HepG2 (cell line): ENCODE measurements at regions not wholly inside any gene's neighbourhood (a gene's known extent, or its start where the extent isn't known, plus 50 kb on each side); places are given as distances from the start of the nearest gene placed in this dataset.
A peak's percentile ranks its signal among the peaks of the same experiment; 100 is the strongest.

Experiments used
- CREM ChIP-seq, 2 experiments: sonication (generic) in 1 of 2; formaldehyde crosslinking in 1 of 2; IDR thresholded peaks; 2 replicates each; pipeline versions ENCODE4 v1.4.0 to v1.6.1; 2016 to 2020; ENCODE audit warnings: antibody characterized with exemption in 1 of 2, mild to moderate bottlenecking in 1 of 2, missing genetic modification reagents in 1 of 2
- EHMT2 ChIP-seq: fragments of 200-600 bp; sonication (generic); IDR thresholded peaks from 2 replicates; pipeline ENCODE4 v1.7.0; 2017; ENCODE audit warnings: antibody characterized with exemption, low read depth, low read length, borderline replicate concordance
- HHEX ChIP-seq: IDR thresholded peaks from 2 replicates; pipeline ENCODE4 v1.6.1; 2016; ENCODE audit warnings: control low read depth
- JDP2 ChIP-seq: sonication (generic); formaldehyde crosslinking; IDR thresholded peaks from 2 replicates; pipeline ENCODE4 v1.8.1; 2022; ENCODE audit warnings: missing genetic modification reagents, borderline replicate concordance
- KLF12 ChIP-seq: sonication (generic); formaldehyde crosslinking; IDR thresholded peaks from 2 replicates; pipeline ENCODE4 v1.4.0; 2020; ENCODE audit warnings: missing genetic modification reagents, borderline replicate concordance
- MIER2 ChIP-seq: IDR thresholded peaks from 2 replicates; pipeline ENCODE4 v1.6.1; 2016; ENCODE audit warnings: missing biosample characterization, missing genetic modification reagents
- NBN ChIP-seq: fragments of 450-650 bp; conservative IDR thresholded peaks from 2 replicates; pipeline ENCODE4 v1.6.1; 2017
- NFE2L1 ChIP-seq: sonication (generic); formaldehyde crosslinking; IDR thresholded peaks from 2 replicates; pipeline ENCODE4 v1.4.0; 2020; ENCODE audit warnings: missing genetic modification reagents, mild to moderate bottlenecking, borderline replicate concordance
- NFYC ChIP-seq: IDR thresholded peaks from 2 replicates; pipeline ENCODE4 v1.6.1; 2016; ENCODE audit warnings: missing genetic modification reagents, missing compliant biosample characterization
- PHB2 ChIP-seq: fragments of 450-650 bp; IDR thresholded peaks from 2 replicates; pipeline ENCODE4 v1.6.1; 2018; ENCODE audit not compliant: partially characterized antibody
- SMYD3 ChIP-seq: sonication (generic); formaldehyde crosslinking; IDR thresholded peaks from 2 replicates; pipeline ENCODE4 v1.8.1; 2023; ENCODE audit warnings: mild to moderate bottlenecking, missing genetic modification reagents
- ZBTB8A ChIP-seq: sonication (generic); formaldehyde crosslinking; IDR thresholded peaks from 2 replicates; pipeline ENCODE4 v1.4.0; 2020; ENCODE audit warnings: mild to moderate bottlenecking, low read depth, missing genetic modification reagents, borderline replicate concordance
- ZMAT3 ChIP-seq: sonication (generic); formaldehyde crosslinking; conservative IDR thresholded peaks from 2 replicates; pipeline ENCODE4 v1.7.0; 2021; ENCODE audit warnings: missing genetic modification reagents
- ZNF563 ChIP-seq: sonication (generic); formaldehyde crosslinking; IDR thresholded peaks from 2 replicates; pipeline ENCODE4 v1.8.0; 2022; ENCODE audit warnings: mild to moderate bottlenecking, moderate library complexity, missing genetic modification reagents
- ZNF572 ChIP-seq: sonication (generic); formaldehyde crosslinking; IDR thresholded peaks from 2 replicates; pipeline ENCODE4 v1.5.1; 2020; ENCODE audit warnings: mild to moderate bottlenecking, missing genetic modification reagents
- ZNF577 ChIP-seq: sonication (generic); formaldehyde crosslinking; IDR thresholded peaks from 2 replicates; pipeline ENCODE4 v1.4.0; 2020; ENCODE audit warnings: mild to moderate bottlenecking, low read depth, missing genetic modification reagents, borderline replicate concordance
- ZNF670 ChIP-seq: sonication (generic); formaldehyde crosslinking; IDR thresholded peaks from 2 replicates; pipeline ENCODE4 v1.8.0; 2022; ENCODE audit warnings: mild to moderate bottlenecking, missing genetic modification reagents, borderline replicate concordance
- TF ChIP-seq, protein P1 (sequence below): sonication (generic); formaldehyde crosslinking; IDR thresholded peaks from 2 replicates; pipeline ENCODE4 v1.5.1; 2020; ENCODE audit warnings: missing genetic modification reagents, mild to moderate bottlenecking, borderline replicate concordance
- TF ChIP-seq, protein P2 (sequence below): sonication (generic); formaldehyde crosslinking; IDR thresholded peaks from 2 replicates; pipeline ENCODE4 v1.4.0; 2020; ENCODE audit warnings: missing genetic modification reagents
- TF ChIP-seq, protein P3 (sequence below): sonication (generic); formaldehyde crosslinking; IDR thresholded peaks from 2 replicates; pipeline ENCODE4 v1.4.0; 2020; ENCODE audit warnings: missing genetic modification reagents
- TF ChIP-seq, protein P4 (sequence below): conservative IDR thresholded peaks from 2 replicates; pipeline ENCODE4 v1.6.1; 2018; ENCODE audit warnings: missing genetic modification reagents

DNA sequence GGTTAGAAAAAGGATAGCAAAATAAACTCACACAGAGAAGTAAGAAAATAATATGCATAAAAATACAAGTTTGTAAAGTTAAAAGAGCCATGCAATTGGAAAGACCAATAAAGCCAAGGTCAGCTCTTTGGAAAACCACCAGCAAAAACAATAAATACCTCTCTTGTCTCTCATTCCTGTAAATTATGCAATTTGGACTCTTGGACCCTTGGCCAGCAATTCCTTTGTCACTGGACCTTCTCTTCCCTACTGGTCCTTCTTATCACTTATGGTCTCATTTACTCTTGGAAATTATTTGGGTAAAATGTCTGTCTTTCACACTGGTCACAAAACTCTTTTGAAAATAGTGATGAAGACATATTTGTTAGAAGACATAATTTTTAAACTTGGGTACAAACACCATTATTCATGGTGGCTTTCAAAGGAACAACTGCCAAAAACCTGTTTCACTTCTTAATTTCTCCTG, 379.5 kb downstream of the TMEM232 start (continued):
- no peak for TF ChIP-seq ZNF670 (CRISPR knock-in tag)
- no peak for TF ChIP-seq PHB2
- TF ChIP-seq KLF12 (CRISPR knock-in tag) = no peak
- TF ChIP-seq NFE2L1 = no peak
- TF ChIP-seq, protein P1, sequence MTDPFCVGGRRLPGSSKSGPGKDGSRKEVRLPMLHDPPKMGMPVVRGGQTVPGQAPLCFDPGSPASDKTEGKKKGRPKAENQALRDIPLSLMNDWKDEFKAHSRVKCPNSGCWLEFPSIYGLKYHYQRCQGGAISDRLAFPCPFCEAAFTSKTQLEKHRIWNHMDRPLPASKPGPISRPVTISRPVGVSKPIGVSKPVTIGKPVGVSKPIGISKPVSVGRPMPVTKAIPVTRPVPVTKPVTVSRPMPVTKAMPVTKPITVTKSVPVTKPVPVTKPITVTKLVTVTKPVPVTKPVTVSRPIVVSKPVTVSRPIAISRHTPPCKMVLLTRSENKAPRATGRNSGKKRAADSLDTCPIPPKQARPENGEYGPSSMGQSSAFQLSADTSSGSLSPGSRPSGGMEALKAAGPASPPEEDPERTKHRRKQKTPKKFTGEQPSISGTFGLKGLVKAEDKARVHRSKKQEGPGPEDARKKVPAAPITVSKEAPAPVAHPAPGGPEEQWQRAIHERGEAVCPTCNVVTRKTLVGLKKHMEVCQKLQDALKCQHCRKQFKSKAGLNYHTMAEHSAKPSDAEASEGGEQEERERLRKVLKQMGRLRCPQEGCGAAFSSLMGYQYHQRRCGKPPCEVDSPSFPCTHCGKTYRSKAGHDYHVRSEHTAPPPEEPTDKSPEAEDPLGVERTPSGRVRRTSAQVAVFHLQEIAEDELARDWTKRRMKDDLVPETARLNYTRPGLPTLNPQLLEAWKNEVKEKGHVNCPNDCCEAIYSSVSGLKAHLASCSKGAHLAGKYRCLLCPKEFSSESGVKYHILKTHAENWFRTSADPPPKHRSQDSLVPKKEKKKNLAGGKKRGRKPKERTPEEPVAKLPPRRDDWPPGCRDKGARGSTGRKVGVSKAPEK (CRISPR knock-in tag) = no peak
- no peak for TF ChIP-seq ZNF572 (CRISPR knock-in tag)
- no peak for TF ChIP-seq ZNF577
- peak; percentile 82 for TF ChIP-seq MIER2 (CRISPR knock-in tag)
- no peak for TF ChIP-seq NBN
- no peak for TF ChIP-seq ZBTB8A (CRISPR knock-in tag)
- peak; percentile 84 for TF ChIP-seq CREM (IDR thresholded peaks at IDR 0.05)
- TF ChIP-seq CREM (CRISPR knock-in tag; IDR thresholded peaks at IDR 0.05) = no peak
- TF ChIP-seq, protein P2, sequence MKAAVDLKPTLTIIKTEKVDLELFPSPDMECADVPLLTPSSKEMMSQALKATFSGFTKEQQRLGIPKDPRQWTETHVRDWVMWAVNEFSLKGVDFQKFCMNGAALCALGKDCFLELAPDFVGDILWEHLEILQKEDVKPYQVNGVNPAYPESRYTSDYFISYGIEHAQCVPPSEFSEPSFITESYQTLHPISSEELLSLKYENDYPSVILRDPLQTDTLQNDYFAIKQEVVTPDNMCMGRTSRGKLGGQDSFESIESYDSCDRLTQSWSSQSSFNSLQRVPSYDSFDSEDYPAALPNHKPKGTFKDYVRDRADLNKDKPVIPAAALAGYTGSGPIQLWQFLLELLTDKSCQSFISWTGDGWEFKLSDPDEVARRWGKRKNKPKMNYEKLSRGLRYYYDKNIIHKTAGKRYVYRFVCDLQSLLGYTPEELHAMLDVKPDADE = no peak
- peak; percentile 37; the same call in 1 of the 2 replicates for TF ChIP-seq NFYC (CRISPR knock-in tag)
- TF ChIP-seq ZNF563 (CRISPR knock-in tag) = no peak
- TF ChIP-seq SMYD3 = 0 out of 2 replicates have a peak, but pooled peaks have one; percentile 39
- 0 out of 2 replicates have a peak, but pooled peaks have one; percentile 51 for TF ChIP-seq ZMAT3 (CRISPR knock-in tag)
- TF ChIP-seq, protein P3, sequence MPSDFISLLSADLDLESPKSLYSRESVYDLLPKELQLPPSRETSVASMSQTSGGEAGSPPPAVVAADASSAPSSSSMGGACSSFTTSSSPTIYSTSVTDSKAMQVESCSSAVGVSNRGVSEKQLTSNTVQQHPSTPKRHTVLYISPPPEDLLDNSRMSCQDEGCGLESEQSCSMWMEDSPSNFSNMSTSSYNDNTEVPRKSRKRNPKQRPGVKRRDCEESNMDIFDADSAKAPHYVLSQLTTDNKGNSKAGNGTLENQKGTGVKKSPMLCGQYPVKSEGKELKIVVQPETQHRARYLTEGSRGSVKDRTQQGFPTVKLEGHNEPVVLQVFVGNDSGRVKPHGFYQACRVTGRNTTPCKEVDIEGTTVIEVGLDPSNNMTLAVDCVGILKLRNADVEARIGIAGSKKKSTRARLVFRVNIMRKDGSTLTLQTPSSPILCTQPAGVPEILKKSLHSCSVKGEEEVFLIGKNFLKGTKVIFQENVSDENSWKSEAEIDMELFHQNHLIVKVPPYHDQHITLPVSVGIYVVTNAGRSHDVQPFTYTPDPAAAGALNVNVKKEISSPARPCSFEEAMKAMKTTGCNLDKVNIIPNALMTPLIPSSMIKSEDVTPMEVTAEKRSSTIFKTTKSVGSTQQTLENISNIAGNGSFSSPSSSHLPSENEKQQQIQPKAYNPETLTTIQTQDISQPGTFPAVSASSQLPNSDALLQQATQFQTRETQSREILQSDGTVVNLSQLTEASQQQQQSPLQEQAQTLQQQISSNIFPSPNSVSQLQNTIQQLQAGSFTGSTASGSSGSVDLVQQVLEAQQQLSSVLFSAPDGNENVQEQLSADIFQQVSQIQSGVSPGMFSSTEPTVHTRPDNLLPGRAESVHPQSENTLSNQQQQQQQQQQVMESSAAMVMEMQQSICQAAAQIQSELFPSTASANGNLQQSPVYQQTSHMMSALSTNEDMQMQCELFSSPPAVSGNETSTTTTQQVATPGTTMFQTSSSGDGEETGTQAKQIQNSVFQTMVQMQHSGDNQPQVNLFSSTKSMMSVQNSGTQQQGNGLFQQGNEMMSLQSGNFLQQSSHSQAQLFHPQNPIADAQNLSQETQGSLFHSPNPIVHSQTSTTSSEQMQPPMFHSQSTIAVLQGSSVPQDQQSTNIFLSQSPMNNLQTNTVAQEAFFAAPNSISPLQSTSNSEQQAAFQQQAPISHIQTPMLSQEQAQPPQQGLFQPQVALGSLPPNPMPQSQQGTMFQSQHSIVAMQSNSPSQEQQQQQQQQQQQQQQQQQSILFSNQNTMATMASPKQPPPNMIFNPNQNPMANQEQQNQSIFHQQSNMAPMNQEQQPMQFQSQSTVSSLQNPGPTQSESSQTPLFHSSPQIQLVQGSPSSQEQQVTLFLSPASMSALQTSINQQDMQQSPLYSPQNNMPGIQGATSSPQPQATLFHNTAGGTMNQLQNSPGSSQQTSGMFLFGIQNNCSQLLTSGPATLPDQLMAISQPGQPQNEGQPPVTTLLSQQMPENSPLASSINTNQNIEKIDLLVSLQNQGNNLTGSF (CRISPR knock-in tag) = no peak
- TF ChIP-seq HHEX (CRISPR knock-in tag) = 0 out of 2 replicates have a peak, but pooled peaks have one; percentile 21
- TF ChIP-seq EHMT2 = peak; percentile 99; the same call in 1 of the 2 replicates
- TF ChIP-seq JDP2 (CRISPR knock-in tag) = no peak
- TF ChIP-seq, protein P4, sequence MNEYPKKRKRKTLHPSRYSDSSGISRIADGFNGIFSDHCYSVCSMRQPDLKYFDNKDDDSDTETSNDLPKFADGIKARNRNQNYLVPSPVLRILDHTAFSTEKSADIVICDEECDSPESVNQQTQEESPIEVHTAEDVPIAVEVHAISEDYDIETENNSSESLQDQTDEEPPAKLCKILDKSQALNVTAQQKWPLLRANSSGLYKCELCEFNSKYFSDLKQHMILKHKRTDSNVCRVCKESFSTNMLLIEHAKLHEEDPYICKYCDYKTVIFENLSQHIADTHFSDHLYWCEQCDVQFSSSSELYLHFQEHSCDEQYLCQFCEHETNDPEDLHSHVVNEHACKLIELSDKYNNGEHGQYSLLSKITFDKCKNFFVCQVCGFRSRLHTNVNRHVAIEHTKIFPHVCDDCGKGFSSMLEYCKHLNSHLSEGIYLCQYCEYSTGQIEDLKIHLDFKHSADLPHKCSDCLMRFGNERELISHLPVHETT (CRISPR knock-in tag) = no peak
